IMR-90 (cell line): ENCODE measurements at regions not wholly inside any gene's neighbourhood (a gene's known extent, or its start where the extent isn't known, plus 50 kb on each side); places are given as distances from the start of the nearest gene placed in this dataset.

ENCODE experiments used
- ATAC-seq: fragments of 200-7000 bp; cut with Tn5 transposase; 2 replicates; pipeline ENCODE4 v1.9.1; 2020; ENCODE audit warnings: low read depth, mild to moderate bottlenecking, moderate library complexity
- BruUV-seq: library from RNA; stranded (reverse); fragments of 400-500 nt; replicated peaks from 2 replicates; lab custom pipeline; 2021; lab: Mats Ljungman, UMichigan
- CTCF ChIA-PET: fragments of 300-600 bp; formaldehyde crosslinking; extraction: SDS; loops from one replicate; lab custom pipeline; 2021; ENCODE audit warnings: antibody characterized with exemption; lab: Yijun Ruan, JAX
- POLR2A ChIA-PET: fragments of 300-600 bp; sonication (Branson Sonifier 250); formaldehyde crosslinking; loops from one replicate; lab custom pipeline; 2022; ENCODE audit warnings: antibody characterized with exemption; ENCODE audit not compliant: unreplicated experiment; lab: Charles Lee
- DNase-seq: peaks from one replicate; pipeline ENCODE4 v3.0.0; 2013
- H2AFZ ChIP-seq: replicated peaks from 2 replicates; pipeline ENCODE3; 2013; ENCODE audit warnings: low read length, mild to moderate bottlenecking; ENCODE audit not compliant: poor library complexity
- H2AK5ac ChIP-seq: 2 replicates; pipeline ENCODE4 v1.6.1; 2013; ENCODE audit warnings: low read depth, low read length, inconsistent platforms
- H2AK9ac ChIP-seq: replicated peaks from 2 replicates; pipeline ENCODE3; 2013; ENCODE audit warnings: mild to moderate bottlenecking, low read depth, low read length, moderate library complexity; ENCODE audit not compliant: poor library complexity
- H2BK120ac ChIP-seq: 2 replicates; pipeline ENCODE4 v1.6.1; 2013; ENCODE audit warnings: low read depth, low read length, inconsistent platforms
- H2BK15ac ChIP-seq: 3 replicates; pipeline ENCODE4 v1.6.1; 2013; ENCODE audit warnings: low read depth, low read length, inconsistent platforms
- H2BK20ac ChIP-seq: 2 replicates; pipeline ENCODE4 v1.6.1; 2013; ENCODE audit warnings: low read depth, mild to moderate bottlenecking, inconsistent platforms, low read length, moderate library complexity
- H2BK5ac ChIP-seq: 2 replicates; pipeline ENCODE4 v1.6.1; 2013; ENCODE audit warnings: mild to moderate bottlenecking, low read depth, low read length, inconsistent platforms; ENCODE audit not compliant: poor library complexity, severe bottlenecking
- H3K14ac ChIP-seq: replicated peaks from 2 replicates; pipeline ENCODE4 v1.6.1; 2013; ENCODE audit warnings: low read depth, low read length, inconsistent platforms
- H3K18ac ChIP-seq: 2 replicates; pipeline ENCODE4 v1.6.1; 2013; ENCODE audit warnings: low read depth, low read length, control low read depth
- H3K23ac ChIP-seq: 2 replicates; pipeline ENCODE4 v1.6.1; 2013; ENCODE audit warnings: low read depth, low read length, inconsistent platforms
- H3K27ac ChIP-seq: 2 replicates; pipeline ENCODE4 v1.5.1; 2013; ENCODE audit warnings: mild to moderate bottlenecking, control low read depth, low read length; ENCODE audit not compliant: insufficient read depth
- H3K27me3 ChIP-seq: 2 replicates; pipeline ENCODE4 v1.6.1; 2013; ENCODE audit warnings: low read length; ENCODE audit not compliant: control insufficient read depth, insufficient read depth
- H3K36me3 ChIP-seq: 2 replicates; pipeline ENCODE4 v1.6.1; 2013; ENCODE audit warnings: low read length, mixed read lengths; ENCODE audit not compliant: control insufficient read depth, insufficient read depth
- H3K4ac ChIP-seq: 2 replicates; pipeline ENCODE4 v1.6.1; 2013; ENCODE audit warnings: low read depth, low read length, inconsistent platforms
- H3K4me1 ChIP-seq: 2 replicates; pipeline ENCODE4 v1.6.1; 2013; ENCODE audit warnings: low read length, mixed read lengths; ENCODE audit not compliant: control insufficient read depth, insufficient read depth
- H3K4me2 ChIP-seq: 2 replicates; pipeline ENCODE4 v1.6.1; 2013; ENCODE audit warnings: low read depth, mild to moderate bottlenecking, control low read depth, low read length, moderate library complexity
- H3K4me3 ChIP-seq: 2 replicates; pipeline ENCODE4 v1.5.1; 2013; ENCODE audit warnings: low read depth, mild to moderate bottlenecking, control low read depth, low read length, moderate library complexity; ENCODE audit not compliant: insufficient read depth
- H3K56ac ChIP-seq: 2 replicates; pipeline ENCODE4 v1.6.1; 2013; ENCODE audit warnings: low read length, inconsistent platforms; ENCODE audit not compliant: insufficient read depth; ENCODE audit errors: extremely low read depth
- H3K79me1 ChIP-seq, 2 experiments: 2 replicates each; pipeline ENCODE4 v1.6.1; 2013; ENCODE audit warnings: low read length in 2 of 2, inconsistent platforms in 1 of 2, low read depth in 1 of 2
- H3K9ac ChIP-seq: 2 replicates; pipeline ENCODE4 v1.6.1; 2013; ENCODE audit warnings: low read depth, low read length, control low read depth
- H3K9me1 ChIP-seq: 2 replicates; pipeline ENCODE4 v1.6.1; 2013; ENCODE audit warnings: low read length, inconsistent platforms; ENCODE audit not compliant: insufficient read depth
- H3K9me3 ChIP-seq: 2 replicates; pipeline ENCODE4 v1.6.1; 2013; ENCODE audit warnings: low read length; ENCODE audit not compliant: control insufficient read depth, insufficient read depth
- H4K20me1 ChIP-seq: 2 replicates; pipeline ENCODE4 v1.6.1; 2013; ENCODE audit warnings: low read length, inconsistent platforms; ENCODE audit not compliant: insufficient read depth
- H4K5ac ChIP-seq: 2 replicates; pipeline ENCODE4 v1.6.1; 2013; ENCODE audit warnings: mild to moderate bottlenecking, low read depth, low read length, control low read depth
- H4K8ac ChIP-seq, 2 experiments: 2 replicates each; pipeline ENCODE4 v1.6.1; 2013; ENCODE audit warnings: low read depth in 2 of 2, low read length in 2 of 2, control low read depth in 1 of 2, inconsistent platforms in 1 of 2
- H4K91ac ChIP-seq: 2 replicates; pipeline ENCODE4 v1.6.1; 2013; ENCODE audit warnings: low read depth, low read length, inconsistent platforms; ENCODE audit not compliant: insufficient read depth
- BHLHE40 ChIP-seq: fragments of 150-350 bp; IDR thresholded peaks from 2 replicates; pipeline ENCODE4 v1.6.1; 2016; ENCODE audit warnings: mild to moderate bottlenecking, low read depth, low read length
- CEBPB ChIP-seq: IDR thresholded peaks from 2 replicates; pipeline ENCODE4 v1.6.1; 2012; ENCODE audit warnings: low read depth, low read length, improper control_type of control experiment
- CHD1 ChIP-seq: IDR thresholded peaks from 2 replicates; pipeline ENCODE4 v1.6.1; 2012; ENCODE audit warnings: low read depth, low read length, improper control_type of control experiment
- CTCF ChIP-seq: conservative IDR thresholded peaks from 2 replicates; pipeline ENCODE4 v1.5.1; 2012; ENCODE audit warnings: mild to moderate bottlenecking, low read depth, low read length, improper control_type of control experiment
- ELK1 ChIP-seq: fragments of 150-350 bp; IDR thresholded peaks from 2 replicates; pipeline ENCODE4 v1.6.1; 2016; ENCODE audit warnings: low read depth, mild to moderate bottlenecking, low read length, moderate library complexity, borderline replicate concordance
- MAFK ChIP-seq: IDR thresholded peaks from 2 replicates; pipeline ENCODE4 v1.6.1; 2012; ENCODE audit warnings: low read depth, low read length, improper control_type of control experiment
- MAZ ChIP-seq: IDR thresholded peaks from 2 replicates; pipeline ENCODE4 v1.6.1; 2012; ENCODE audit warnings: low read depth, mild to moderate bottlenecking, low read length, improper control_type of control experiment, moderate library complexity, borderline replicate concordance
- NFE2L2 ChIP-seq: fragments of 150-350 bp; IDR thresholded peaks from 2 replicates; pipeline ENCODE4 v1.6.1; 2016; ENCODE audit warnings: low read depth, mild to moderate bottlenecking, low read length
- POLR2A ChIP-seq: IDR thresholded peaks from 2 replicates; pipeline ENCODE4 v1.6.1; 2012; ENCODE audit warnings: mild to moderate bottlenecking, low read depth, low read length
- RAD21 ChIP-seq: IDR thresholded peaks from 2 replicates; pipeline ENCODE4 v1.6.1; 2012; ENCODE audit warnings: low read length, improper control_type of control experiment
- RCOR1 ChIP-seq: IDR thresholded peaks from 2 replicates; pipeline ENCODE4 v1.6.1; 2012; ENCODE audit warnings: mild to moderate bottlenecking, low read length, improper control_type of control experiment; ENCODE audit not compliant: insufficient replicate concordance
- RFX5 ChIP-seq: IDR thresholded peaks from 2 replicates; pipeline ENCODE4 v1.8.0; 2012; ENCODE audit warnings: low read depth, mild to moderate bottlenecking, low read length, moderate library complexity
- SMC3 ChIP-seq: fragments of 150-350 bp; IDR thresholded peaks from 2 replicates; pipeline ENCODE4 v1.6.1; 2016; ENCODE audit warnings: low read depth, mild to moderate bottlenecking, antibody characterized with exemption, low read length, moderate library complexity
- USF2 ChIP-seq: fragments of 150-350 bp; IDR thresholded peaks from 2 replicates; pipeline ENCODE4 v1.6.1; 2017; ENCODE audit warnings: mild to moderate bottlenecking, antibody characterized with exemption, low read length, low read depth
- WGBS, 2 experiments: methylation state at CpG; one replicate each; pipeline versions ENCODE4 v1.1.5 to v1.1.7; 2013; ENCODE audit warnings: missing lambda C conversion rate in 2 of 2; ENCODE audit not compliant: insufficient read length in 1 of 2; ENCODE audit errors: extremely low coverage in 2 of 2; 5-methylcytosine and 5-hydroxymethylcytosine counted together
- dilution Hi-C: fragments of 300-500 bp; cut with HindIII; formaldehyde crosslinking; loops from one replicate; pipeline ENCODE4 v1.14.3; 2018; ENCODE audit warnings: low sequenced_read_pairs; ENCODE audit not compliant: unreplicated experiment
- in situ Hi-C: fragments of 300-500 bp; cut with MboI; formaldehyde crosslinking; loops from 3 replicates; pipeline ENCODE4 v1.14.3; 2019; ENCODE audit warnings: low sequenced_read_pairs, inconsistent platforms, mixed read lengths
- intact Hi-C: fragments of 100-400 bp; cut with micrococcal nuclease; formaldehyde crosslinking; loops from 2 replicates; pipeline ENCODE4 v1.10.0; 2022

GRCh38 chr1:81345110-81345509 is 455.6 kb upstream of the ADGRL2 start:
- H2BK5ac ChIP-seq, result no peak overlapping the region
- no peak overlapping the region for H4K5ac ChIP-seq
- no peak overlapping the region for H3K14ac ChIP-seq
- ChIA-PET POLR2A (interaction anchor here (0.7 kb wide), 2 partner anchors 623 to 1966 kb away, joined by 6 to 16 read pairs; no protein-coding TSS in a partner anchor), CTCF (no interaction called here)
- H3K56ac ChIP-seq, result no peak overlapping the region
- no peak overlapping the region for H2BK120ac ChIP-seq
- H3K79me1 ChIP-seq, result no peaks in the 10 kb centered on the region
- no peak overlapping the region for H3K9ac ChIP-seq
- TF ChIP-seq CTCF (no peak), POLR2A (no peak), SMC3 (no peak), RCOR1 (no peak), NFE2L2 (no peak), ELK1 (no peak), BHLHE40 (no peak), MAZ (no peak), MAFK (no peak), CHD1 (no peak), USF2 (no peak), CEBPB (no peak), RFX5 (no peak), RAD21 (no peak)
- ATAC-seq, result no peak
- no peaks in the 10 kb centered on the region for H3K27me3 ChIP-seq
- H2BK15ac ChIP-seq, result no peak overlapping the region
- no peaks in the 10 kb centered on the region for H3K9me3 ChIP-seq
- no peak overlapping the region for H3K4ac ChIP-seq
- H4K91ac ChIP-seq, result no peak overlapping the region
- no peak overlapping the region for H4K8ac ChIP-seq
- no TSS peak for BruUV-seq
- no peak overlapping the region for H3K4me2 ChIP-seq
- dilution Hi-C loops, result no loop called here
- H3K4me3 ChIP-seq, result no peak overlapping the region
- H2BK20ac ChIP-seq, result no peak overlapping the region
- no peak overlapping the region for H2AK5ac ChIP-seq
- WGBS, 2 experiments, result 80% methylated on average over 1 of the region's 2 CpGs; no CpG with 5 or more reads in 1 of the 2 experiments
- H4K20me1 ChIP-seq, result no peaks in the 10 kb centered on the region
- no peak overlapping the region for H3K27ac ChIP-seq
- no peaks in the 10 kb centered on the region for H3K4me1 ChIP-seq
- DNase-seq, result no peak
- H2AFZ ChIP-seq, result no peak overlapping the region
- no peak overlapping the region for H2AK9ac ChIP-seq
- H3K23ac ChIP-seq, result no peak overlapping the region
- intact Hi-C loops, result no loop called here
- no peaks in the 10 kb centered on the region for H3K9me1 ChIP-seq
- no peak overlapping the region for H3K18ac ChIP-seq
- in situ Hi-C loops, result no loop called here
- H3K36me3 ChIP-seq, result no peaks in the 10 kb centered on the region
